ENCODE measurements at regions not wholly inside any gene's neighbourhood (a gene's known extent, or its start where the extent isn't known, plus 50 kb on each side); places are given as distances from the start of the nearest gene placed in this dataset.

DNA sequence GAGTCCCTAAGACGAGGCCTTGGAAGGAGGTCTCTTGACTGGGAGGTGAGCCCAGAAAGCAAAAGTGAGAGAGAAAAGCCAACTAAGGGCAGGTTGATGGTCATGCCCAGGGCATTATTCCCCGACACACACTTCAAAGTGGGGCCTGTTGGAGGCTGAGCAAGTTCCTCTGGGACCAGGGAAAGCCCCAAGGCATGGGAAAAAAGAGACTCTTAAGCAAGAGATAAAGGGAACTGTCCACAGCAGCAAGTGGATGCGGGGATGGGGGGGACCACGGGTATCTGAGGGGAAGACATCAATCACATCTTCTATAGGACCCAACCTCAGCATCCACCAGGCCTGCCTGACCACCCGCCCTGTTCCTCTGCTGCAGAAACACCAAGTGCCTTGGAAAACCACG lies 119.9 kb upstream of the MAFB start:
- no peak for TF ChIP-seq EZH2 (IDR thresholded peaks at IDR 0.05; ENCODE audit: borderline replicate concordance, insufficient read depth, low read depth, low read length, poor library complexity, severe bottlenecking)
- TF ChIP-seq, protein P1, sequence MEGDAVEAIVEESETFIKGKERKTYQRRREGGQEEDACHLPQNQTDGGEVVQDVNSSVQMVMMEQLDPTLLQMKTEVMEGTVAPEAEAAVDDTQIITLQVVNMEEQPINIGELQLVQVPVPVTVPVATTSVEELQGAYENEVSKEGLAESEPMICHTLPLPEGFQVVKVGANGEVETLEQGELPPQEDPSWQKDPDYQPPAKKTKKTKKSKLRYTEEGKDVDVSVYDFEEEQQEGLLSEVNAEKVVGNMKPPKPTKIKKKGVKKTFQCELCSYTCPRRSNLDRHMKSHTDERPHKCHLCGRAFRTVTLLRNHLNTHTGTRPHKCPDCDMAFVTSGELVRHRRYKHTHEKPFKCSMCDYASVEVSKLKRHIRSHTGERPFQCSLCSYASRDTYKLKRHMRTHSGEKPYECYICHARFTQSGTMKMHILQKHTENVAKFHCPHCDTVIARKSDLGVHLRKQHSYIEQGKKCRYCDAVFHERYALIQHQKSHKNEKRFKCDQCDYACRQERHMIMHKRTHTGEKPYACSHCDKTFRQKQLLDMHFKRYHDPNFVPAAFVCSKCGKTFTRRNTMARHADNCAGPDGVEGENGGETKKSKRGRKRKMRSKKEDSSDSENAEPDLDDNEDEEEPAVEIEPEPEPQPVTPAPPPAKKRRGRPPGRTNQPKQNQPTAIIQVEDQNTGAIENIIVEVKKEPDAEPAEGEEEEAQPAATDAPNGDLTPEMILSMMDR (IDR thresholded peaks at IDR 0.05) = no peak

All from B cell (primary cell).